ENCODE measurements at regions not wholly inside any gene's neighbourhood (a gene's known extent, or its start where the extent isn't known, plus 50 kb on each side); places are given as distances from the start of the nearest gene placed in this dataset.

DNA sequence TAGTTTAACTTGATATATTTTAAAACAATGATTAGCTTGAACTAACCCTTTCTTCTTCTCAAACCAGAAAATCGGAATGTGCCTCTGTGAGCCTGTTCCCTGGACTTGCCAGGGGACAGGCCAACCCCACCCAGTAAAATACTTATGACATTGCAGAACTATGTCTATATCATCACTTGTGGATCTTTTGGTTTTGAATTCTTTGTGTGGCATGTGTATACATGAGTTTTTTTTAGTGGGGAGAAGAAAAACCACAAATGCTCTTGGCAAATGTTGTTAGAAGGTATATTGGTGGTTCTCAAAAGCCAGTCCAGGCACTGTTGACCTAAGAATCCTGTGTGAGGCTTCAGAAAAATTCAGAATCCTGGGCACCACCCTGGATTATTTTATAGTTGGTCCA lies 347.4 kb downstream of the SIPA1L2 start:
- H3K27ac ChIP-seq = no peak overlapping the region
- H3K36me3 ChIP-seq (replicated peaks) = no peaks in the 10 kb centered on the region
- in situ Hi-C loops (cut with HindIII; ENCODE audit: low pct_ligation_motif_present, low sequenced_read_pairs) = no loop called here
- TF ChIP-seq, protein P1, sequence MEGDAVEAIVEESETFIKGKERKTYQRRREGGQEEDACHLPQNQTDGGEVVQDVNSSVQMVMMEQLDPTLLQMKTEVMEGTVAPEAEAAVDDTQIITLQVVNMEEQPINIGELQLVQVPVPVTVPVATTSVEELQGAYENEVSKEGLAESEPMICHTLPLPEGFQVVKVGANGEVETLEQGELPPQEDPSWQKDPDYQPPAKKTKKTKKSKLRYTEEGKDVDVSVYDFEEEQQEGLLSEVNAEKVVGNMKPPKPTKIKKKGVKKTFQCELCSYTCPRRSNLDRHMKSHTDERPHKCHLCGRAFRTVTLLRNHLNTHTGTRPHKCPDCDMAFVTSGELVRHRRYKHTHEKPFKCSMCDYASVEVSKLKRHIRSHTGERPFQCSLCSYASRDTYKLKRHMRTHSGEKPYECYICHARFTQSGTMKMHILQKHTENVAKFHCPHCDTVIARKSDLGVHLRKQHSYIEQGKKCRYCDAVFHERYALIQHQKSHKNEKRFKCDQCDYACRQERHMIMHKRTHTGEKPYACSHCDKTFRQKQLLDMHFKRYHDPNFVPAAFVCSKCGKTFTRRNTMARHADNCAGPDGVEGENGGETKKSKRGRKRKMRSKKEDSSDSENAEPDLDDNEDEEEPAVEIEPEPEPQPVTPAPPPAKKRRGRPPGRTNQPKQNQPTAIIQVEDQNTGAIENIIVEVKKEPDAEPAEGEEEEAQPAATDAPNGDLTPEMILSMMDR (IDR thresholded peaks at IDR 0.05; ENCODE audit: low read depth, low read length, missing control alignments) = no peak
- H3K4me3 ChIP-seq (ENCODE audit: low read depth, low read length) = no peak overlapping the region
- DNase-seq = no peak
- H3K27me3 ChIP-seq (replicated peaks) = no peaks in the 10 kb centered on the region

DNA sequence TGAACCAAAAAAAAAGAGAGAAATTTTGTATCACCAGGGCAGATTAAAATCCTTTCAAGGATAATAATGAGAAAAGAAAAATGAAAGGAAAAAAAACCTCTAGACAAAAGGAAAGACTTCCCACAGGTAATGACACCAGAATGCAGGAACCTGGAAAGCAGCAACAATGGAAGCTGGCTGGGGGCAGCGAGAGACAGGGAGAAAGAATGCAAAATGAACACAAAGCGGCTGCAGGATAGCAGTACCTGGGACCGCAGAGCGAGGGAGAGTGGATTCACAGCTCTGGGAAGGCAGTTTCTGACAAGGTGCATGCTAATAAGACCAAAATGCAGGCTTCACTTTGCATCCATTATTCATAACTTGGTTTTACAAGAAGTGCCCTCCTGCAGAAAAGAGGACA lies 349.0 kb downstream of the SIPA1L2 start:
- DNase-seq = no peak
- Histone ChIP-seq H3K27ac (no peak overlapping the region), H3K4me3 (ENCODE audit: low read depth, low read length) (no peak overlapping the region), H3K36me3 (replicated peaks) (no peaks in the 10 kb centered on the region), H3K27me3 (replicated peaks) (no peaks in the 10 kb centered on the region)
- in situ Hi-C loops (cut with HindIII; ENCODE audit: low pct_ligation_motif_present, low sequenced_read_pairs) = no loop called here
- TF ChIP-seq, protein P1 (IDR thresholded peaks at IDR 0.05; ENCODE audit: low read depth, low read length, missing control alignments) = no peak

GRCh38 chr1:232279909-232280400 lies 350.0 kb downstream of the SIPA1L2 start:
- in situ Hi-C loops (cut with HindIII; ENCODE audit: low pct_ligation_motif_present, low sequenced_read_pairs) = no loop called here
- no peak overlapping the region for H3K4me3 ChIP-seq (ENCODE audit: low read depth, low read length)
- TF ChIP-seq, protein P1 (IDR thresholded peaks at IDR 0.05; ENCODE audit: low read depth, low read length, missing control alignments) = no peak
- H3K27me3 ChIP-seq (replicated peaks) = no peaks in the 10 kb centered on the region
- no peaks in the 10 kb centered on the region for H3K36me3 ChIP-seq (replicated peaks)
- no peak for DNase-seq
- H3K27ac ChIP-seq = no peak overlapping the region

- H3K27ac ChIP-seq = no peak overlapping the region
- TF ChIP-seq, protein P1 (IDR thresholded peaks at IDR 0.05; ENCODE audit: low read depth, low read length, missing control alignments) = no peak
- no peaks in the 10 kb centered on the region for H3K36me3 ChIP-seq (replicated peaks)
- in situ Hi-C loops (cut with HindIII; ENCODE audit: low pct_ligation_motif_present, low sequenced_read_pairs) = no loop called here
- no peak for DNase-seq
- no peak overlapping the region for H3K4me3 ChIP-seq (ENCODE audit: low read depth, low read length)
- no peaks in the 10 kb centered on the region for H3K27me3 ChIP-seq (replicated peaks)
Observed at GRCh38 chr1:232278925-232279324, 351.0 kb downstream of the SIPA1L2 start.

GRCh38 chr1:232276651-232277050 lies 353.3 kb downstream of the SIPA1L2 start:
- no peak overlapping the region for H3K27ac ChIP-seq
- no peaks in the 10 kb centered on the region for H3K27me3 ChIP-seq (replicated peaks)
- no peak overlapping the region for H3K4me3 ChIP-seq (ENCODE audit: low read depth, low read length)
- DNase-seq = no peak
- in situ Hi-C loops (cut with HindIII; ENCODE audit: low pct_ligation_motif_present, low sequenced_read_pairs) = no loop called here
- no peaks in the 10 kb centered on the region for H3K36me3 ChIP-seq (replicated peaks)
- TF ChIP-seq, protein P1 (IDR thresholded peaks at IDR 0.05; ENCODE audit: low read depth, low read length, missing control alignments) = no peak

GRCh38 chr1:232274999-232275710 lies 354.8 kb downstream of the SIPA1L2 start:
- Histone ChIP-seq H3K4me3 (ENCODE audit: low read depth, low read length) (no peak overlapping the region), H3K36me3 (replicated peaks) (no peaks in the 10 kb centered on the region), H3K27ac (no peak overlapping the region), H3K27me3 (replicated peaks) (no peaks in the 10 kb centered on the region)
- in situ Hi-C loops (cut with HindIII; ENCODE audit: low pct_ligation_motif_present, low sequenced_read_pairs) = no loop called here
- TF ChIP-seq, protein P1 (IDR thresholded peaks at IDR 0.05; ENCODE audit: low read depth, low read length, missing control alignments) = no peak
- no peak for DNase-seq
